Endodermal cell (in vitro differentiated cells): ENCODE measurements at regions not wholly inside any gene's neighbourhood (a gene's known extent, or its start where the extent isn't known, plus 50 kb on each side); places are given as distances from the start of the nearest gene placed in this dataset.

ENCODE experiments used
- DNase-seq: peaks from one replicate; pipeline ENCODE4 v3.0.0-alpha.2; 2017
- H3K27ac ChIP-seq: 2 replicates; pipeline ENCODE4 v1.5.1; 2013; ENCODE audit warnings: mild to moderate bottlenecking, low read depth, low read length, moderate library complexity
- H3K27me3 ChIP-seq: 2 replicates; pipeline ENCODE4 v1.6.1; 2013; ENCODE audit warnings: mild to moderate bottlenecking, low read length, moderate library complexity; ENCODE audit not compliant: insufficient read depth, control insufficient read depth, poor library complexity, severe bottlenecking
- H3K36me3 ChIP-seq: 2 replicates; pipeline ENCODE4 v1.7.0; 2013; ENCODE audit warnings: mild to moderate bottlenecking, low read length, moderate library complexity; ENCODE audit not compliant: control insufficient read depth, insufficient read depth
- H3K4me1 ChIP-seq: one replicate; pipeline ENCODE4 v1.7.0; 2013; ENCODE audit warnings: low read length; ENCODE audit not compliant: control insufficient read depth, insufficient read depth
- H3K4me3 ChIP-seq: 2 replicates; pipeline ENCODE4 v1.5.1; 2013; ENCODE audit warnings: mild to moderate bottlenecking, low read length, moderate library complexity
- H3K9ac ChIP-seq: 2 replicates; pipeline ENCODE4 v1.6.1; 2013; ENCODE audit warnings: mild to moderate bottlenecking, low read length, moderate library complexity; ENCODE audit not compliant: poor library complexity, severe bottlenecking; ENCODE audit errors: extremely low read depth
- H3K9me3 ChIP-seq: 2 replicates; pipeline ENCODE4 v1.6.1; 2013; ENCODE audit warnings: mild to moderate bottlenecking, low read length, moderate library complexity; ENCODE audit not compliant: control insufficient read depth
- H3K27ac Mint-ChIP-seq: 2 replicates; pipeline ENCODE4 v1.8.0; 2020; ENCODE audit warnings: mixed read lengths
- H3K27me3 Mint-ChIP-seq: 2 replicates; pipeline ENCODE4 v1.8.0; 2021; ENCODE audit warnings: mild to moderate bottlenecking, mixed read lengths; ENCODE audit not compliant: insufficient read depth
- H3K36me3 Mint-ChIP-seq: 2 replicates; pipeline ENCODE4 v1.8.0; 2020; ENCODE audit warnings: low read depth, mixed read lengths
- H3K4me1 Mint-ChIP-seq: 2 replicates; pipeline ENCODE4 v1.8.0; 2020; ENCODE audit warnings: mixed read lengths
- H3K4me3 Mint-ChIP-seq: 2 replicates; pipeline ENCODE4 v1.8.0; 2020; ENCODE audit warnings: mild to moderate bottlenecking, moderate library complexity, mixed read lengths
- H3K9me3 Mint-ChIP-seq: 2 replicates; pipeline ENCODE4 v1.8.0; 2020; ENCODE audit warnings: mild to moderate bottlenecking, mixed read lengths
- WGBS, 2 experiments: methylation state at CpG; one replicate each; pipeline versions ENCODE4 v1.1.5 to v1.1.7; 2013; ENCODE audit warnings: missing lambda C conversion rate in 2 of 2, mixed read lengths in 1 of 2; ENCODE audit not compliant: insufficient coverage in 1 of 2, insufficient read length in 1 of 2; 5-methylcytosine and 5-hydroxymethylcytosine counted together
- TF ChIP-seq, protein P1 (sequence below): fragments of 200-600 bp; sonication (generic); conservative IDR thresholded peaks from 2 replicates; pipeline ENCODE4 v1.5.0; 2021; ENCODE audit warnings: antibody characterized with exemption, mild to moderate bottlenecking

DNA sequence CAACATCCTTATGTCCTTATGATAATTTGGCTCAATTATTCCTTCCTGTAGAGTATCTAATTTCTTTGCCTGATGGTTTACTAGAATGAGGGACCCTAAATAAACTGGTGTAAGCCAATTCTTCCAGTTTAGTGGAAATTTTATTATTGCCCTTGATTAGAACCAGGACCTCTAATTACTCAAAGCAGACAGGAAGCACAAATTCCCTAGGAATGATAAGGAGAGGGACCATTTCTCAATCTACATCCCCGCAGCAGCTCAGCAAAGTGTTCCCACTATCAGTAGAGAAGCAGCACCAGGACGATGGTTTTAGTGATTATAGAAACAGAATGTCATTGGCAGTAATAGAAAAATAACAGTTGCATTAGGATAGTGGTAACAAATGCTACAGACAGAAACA is 97.1 kb downstream of the PLPPR4 start:
- WGBS, 2 experiments, result 80 to 95% methylated on average over 1 to 2 of the region's 2 CpGs
- Mint-ChIP-seq H3K9me3 (no peaks in the 10 kb centered on the region), H3K27me3 (no peaks in the 10 kb centered on the region), H3K36me3 (no peaks in the 10 kb centered on the region), H3K27ac (no peak overlapping the region), H3K4me1 (peaks cover 9% of the 10 kb centered on the region), H3K4me3 (no peak overlapping the region)
- H3K4me3 ChIP-seq, result no peak overlapping the region
- no peak overlapping the region for H3K9ac ChIP-seq
- no peaks in the 10 kb centered on the region for H3K9me3 ChIP-seq
- H3K27ac ChIP-seq, result no peak overlapping the region
- no peak for DNase-seq
- H3K27me3 ChIP-seq, result no peaks in the 10 kb centered on the region
- no peaks in the 10 kb centered on the region for H3K36me3 ChIP-seq
- TF ChIP-seq, protein P1, sequence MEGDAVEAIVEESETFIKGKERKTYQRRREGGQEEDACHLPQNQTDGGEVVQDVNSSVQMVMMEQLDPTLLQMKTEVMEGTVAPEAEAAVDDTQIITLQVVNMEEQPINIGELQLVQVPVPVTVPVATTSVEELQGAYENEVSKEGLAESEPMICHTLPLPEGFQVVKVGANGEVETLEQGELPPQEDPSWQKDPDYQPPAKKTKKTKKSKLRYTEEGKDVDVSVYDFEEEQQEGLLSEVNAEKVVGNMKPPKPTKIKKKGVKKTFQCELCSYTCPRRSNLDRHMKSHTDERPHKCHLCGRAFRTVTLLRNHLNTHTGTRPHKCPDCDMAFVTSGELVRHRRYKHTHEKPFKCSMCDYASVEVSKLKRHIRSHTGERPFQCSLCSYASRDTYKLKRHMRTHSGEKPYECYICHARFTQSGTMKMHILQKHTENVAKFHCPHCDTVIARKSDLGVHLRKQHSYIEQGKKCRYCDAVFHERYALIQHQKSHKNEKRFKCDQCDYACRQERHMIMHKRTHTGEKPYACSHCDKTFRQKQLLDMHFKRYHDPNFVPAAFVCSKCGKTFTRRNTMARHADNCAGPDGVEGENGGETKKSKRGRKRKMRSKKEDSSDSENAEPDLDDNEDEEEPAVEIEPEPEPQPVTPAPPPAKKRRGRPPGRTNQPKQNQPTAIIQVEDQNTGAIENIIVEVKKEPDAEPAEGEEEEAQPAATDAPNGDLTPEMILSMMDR, result no peak
- peaks cover 3% of the 10 kb centered on the region for H3K4me1 ChIP-seq

DNA sequence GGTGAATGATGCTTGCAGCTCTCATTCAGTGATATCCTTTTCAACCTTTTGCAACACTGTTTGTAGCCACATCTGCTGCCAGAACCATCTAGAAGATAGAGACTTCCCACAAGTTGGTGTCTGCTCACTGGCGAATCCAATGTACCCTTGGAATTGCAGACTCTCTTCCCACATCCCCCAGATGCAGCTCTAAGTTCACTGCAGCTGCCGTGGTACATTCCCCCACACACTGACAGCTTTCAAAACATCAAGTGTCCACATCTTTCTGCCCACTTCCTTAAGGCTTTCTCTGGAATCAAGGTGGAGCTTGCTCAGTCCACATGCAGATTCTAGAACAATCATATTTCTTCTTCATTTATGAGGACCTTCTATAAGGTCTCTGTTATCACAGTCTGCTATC is 99.2 kb downstream of the PLPPR4 start:
- Histone ChIP-seq H3K27me3 (no peaks in the 10 kb centered on the region), H3K4me1 (peaks cover 3% of the 10 kb centered on the region), H3K9me3 (no peaks in the 10 kb centered on the region), H3K9ac (no peak overlapping the region), H3K36me3 (no peaks in the 10 kb centered on the region), H3K27ac (no peak overlapping the region), H3K4me3 (no peak overlapping the region)
- no peaks in the 10 kb centered on the region for H3K27me3 Mint-ChIP-seq
- H3K27ac Mint-ChIP-seq, result no peak overlapping the region
- no peaks in the 10 kb centered on the region for H3K9me3 Mint-ChIP-seq
- 89 to 100% methylated on average over 2 of the region's 2 CpGs for WGBS, 2 experiments
- DNase-seq, result no peak
- H3K36me3 Mint-ChIP-seq, result no peaks in the 10 kb centered on the region
- H3K4me1 Mint-ChIP-seq, result peaks cover 11% of the 10 kb centered on the region
- TF ChIP-seq, protein P1, result no peak
- no peak overlapping the region for H3K4me3 Mint-ChIP-seq

DNA sequence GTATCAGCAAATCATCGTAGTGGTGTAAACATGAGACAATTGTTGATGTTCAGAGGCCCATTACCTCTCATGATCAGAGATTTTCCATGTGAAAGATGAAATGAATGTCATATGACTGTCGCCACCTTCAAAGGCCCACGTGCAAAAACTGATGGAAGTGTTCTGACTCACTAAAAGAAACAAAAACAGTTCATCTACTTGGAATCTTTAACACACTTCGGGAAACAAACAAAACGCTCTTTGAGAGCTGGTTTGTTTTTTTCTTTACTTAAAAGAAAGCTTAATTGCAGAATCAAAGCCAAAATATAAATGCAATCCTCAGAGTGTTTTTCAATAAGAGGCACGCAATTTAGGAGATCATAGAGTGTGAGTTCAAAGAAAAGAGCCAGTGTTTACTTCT is 100.8 kb downstream of the PLPPR4 start:
- no peaks in the 10 kb centered on the region for H3K36me3 ChIP-seq
- TF ChIP-seq, protein P1, result no peak
- 83 to 91% methylated on average over 2 to 6 of the region's 6 CpGs for WGBS, 2 experiments
- H3K27me3 ChIP-seq, result no peaks in the 10 kb centered on the region
- peaks cover 3% of the 10 kb centered on the region for H3K4me1 ChIP-seq
- H3K27me3 Mint-ChIP-seq, result no peaks in the 10 kb centered on the region
- no peaks in the 10 kb centered on the region for H3K9me3 Mint-ChIP-seq
- H3K27ac ChIP-seq, result no peak overlapping the region
- H3K4me3 Mint-ChIP-seq, result no peak overlapping the region
- H3K9ac ChIP-seq, result no peak overlapping the region
- no peaks in the 10 kb centered on the region for H3K9me3 ChIP-seq
- H3K4me3 ChIP-seq, result no peak overlapping the region
- no peaks in the 10 kb centered on the region for H3K36me3 Mint-ChIP-seq
- H3K27ac Mint-ChIP-seq, result no peak overlapping the region
- peaks cover 11% of the 10 kb centered on the region for H3K4me1 Mint-ChIP-seq
- DNase-seq, result no peak
